T47D (cell line): ENCODE measurements at regions not wholly inside any gene's neighbourhood (a gene's known extent, or its start where the extent isn't known, plus 50 kb on each side); places are given as distances from the start of the nearest gene placed in this dataset.
"Not testable (repeated sequence)": the region's sequence is repeated elsewhere in the genome, so short reads cannot be mapped to it uniquely, and the experiment has no call there.

Source experiments
- DNase-seq, 2 experiments: peaks; one replicate each; pipeline versions ENCODE4 v3.0.0 to v3.0.0-alpha.2; 2011 to 2012; ENCODE audit warnings: low read depth in 1 of 2, low spot score in 1 of 2
- JUND ChIP-seq: IDR thresholded peaks from 2 replicates; pipeline ENCODE4 v1.6.1; 2012; ENCODE audit warnings: low read depth
- in situ Hi-C: cut with HindIII; loops from 2 replicates; pipeline ENCODE4 v1.10.0; 2016; ENCODE audit warnings: low sequenced_read_pairs, low pct_unique_long_range_greater_than_20kb

DNA sequence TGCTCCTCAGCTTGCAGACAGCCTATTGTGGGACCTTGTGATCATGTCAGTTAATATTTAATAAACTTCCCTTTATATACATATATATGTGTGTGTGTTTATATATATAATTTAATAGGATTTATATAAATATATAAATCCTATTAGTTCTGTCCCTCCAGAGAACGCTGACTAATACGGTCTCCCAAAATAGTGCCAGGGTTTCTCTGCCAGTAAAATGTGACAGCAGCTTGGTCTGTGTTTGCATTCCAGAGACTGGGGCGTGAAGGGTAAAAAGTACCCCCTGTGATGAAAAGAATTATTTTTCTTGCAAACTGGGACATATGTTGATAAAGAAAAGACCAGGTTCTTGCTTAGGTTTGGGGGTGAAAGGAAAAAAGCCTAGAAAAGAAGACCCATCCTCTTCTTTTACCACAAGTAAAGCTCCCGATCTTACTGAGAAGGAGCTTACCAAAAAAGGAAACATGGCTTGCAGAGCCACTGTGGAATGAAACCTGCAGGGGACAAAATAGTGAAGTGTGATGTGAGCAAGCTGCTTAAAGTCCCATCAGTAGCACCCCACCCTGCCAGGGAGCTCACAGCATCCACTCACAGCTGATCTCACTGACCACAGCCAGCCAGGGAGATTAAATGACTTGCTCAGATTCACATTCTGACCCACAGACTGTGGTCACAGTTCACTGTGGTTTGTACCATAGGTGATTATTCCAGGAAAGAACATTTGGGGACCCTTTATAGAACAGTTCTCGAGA is 110.9 kb upstream of the RMP24 start:
- in situ Hi-C loops: no loop called here
- no peak for TF ChIP-seq JUND
- no peak for DNase-seq

DNA sequence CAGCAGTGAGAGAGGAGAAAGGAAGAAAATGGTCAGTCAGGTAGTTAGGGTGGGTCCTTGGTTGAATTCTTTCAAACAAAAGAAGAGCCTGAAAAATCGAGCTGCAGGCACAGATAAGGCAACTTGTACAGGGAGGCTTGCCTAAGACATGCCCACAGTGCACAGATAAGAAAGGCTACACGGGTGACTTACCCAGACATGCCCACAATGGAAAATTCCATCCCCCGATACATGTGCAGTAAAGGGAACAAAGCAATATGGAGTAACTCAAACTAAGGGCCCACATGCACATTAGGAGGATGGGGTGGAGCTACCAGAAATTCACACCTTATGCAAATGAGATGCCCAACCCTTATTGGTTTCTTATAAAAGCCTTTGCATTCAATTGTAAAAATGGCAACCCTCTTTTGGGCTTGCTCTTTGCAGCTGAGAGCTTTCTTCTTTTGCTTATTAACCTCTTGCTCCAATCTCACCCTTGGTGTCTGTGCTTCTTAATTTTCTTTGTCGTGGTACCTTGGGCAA is 110.3 kb upstream of the RMP24 start:
- in situ Hi-C loops: no loop called here
- DNase-seq: no peak
- TF ChIP-seq JUND: no peak

DNA sequence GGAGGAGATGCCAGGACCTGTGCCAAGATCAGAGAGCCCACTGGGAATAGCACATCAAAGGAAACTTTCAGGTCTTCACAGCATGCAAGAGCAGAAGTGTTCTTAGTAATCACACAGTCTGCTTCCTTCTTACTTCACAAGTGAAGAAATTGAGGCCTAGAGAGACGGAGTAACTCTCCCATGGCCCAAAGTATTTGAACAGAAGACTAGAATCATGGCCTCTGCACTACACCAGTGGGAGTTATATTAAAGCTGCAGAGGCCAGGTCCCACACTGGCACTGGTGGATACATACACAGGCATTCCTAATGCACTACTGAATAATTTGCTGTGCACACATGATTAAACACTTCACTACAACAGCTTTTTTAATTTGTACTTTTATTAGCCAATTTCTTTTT is 107.6 kb upstream of the RMP24 start:
- TF ChIP-seq JUND: no peak
- in situ Hi-C loops: no loop called here

DNA sequence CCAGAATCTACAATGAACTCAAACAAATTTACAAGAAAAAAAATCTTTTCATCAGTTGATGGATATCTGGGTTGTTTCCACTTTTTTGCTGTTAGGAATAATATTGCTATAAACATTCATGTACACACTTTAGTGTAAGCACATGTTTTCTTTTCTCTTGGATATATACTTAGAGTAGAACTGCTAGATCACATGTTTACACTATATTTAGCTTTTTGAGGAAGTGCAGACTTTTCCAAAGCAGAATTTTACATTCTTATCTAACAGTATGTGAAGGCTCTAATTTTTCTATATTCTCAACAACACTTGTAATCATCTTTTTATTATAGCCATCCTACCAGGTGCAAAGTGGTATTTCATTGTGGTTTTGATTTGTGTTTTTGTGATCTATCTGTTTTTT is 103.6 kb upstream of the RMP24 start:
- no peak for DNase-seq
- in situ Hi-C loops: no loop called here
- TF ChIP-seq JUND: no peak

More for the DNA sequence above, 107.6 kb upstream of the RMP24 start:
- DNase-seq: no peak

DNA sequence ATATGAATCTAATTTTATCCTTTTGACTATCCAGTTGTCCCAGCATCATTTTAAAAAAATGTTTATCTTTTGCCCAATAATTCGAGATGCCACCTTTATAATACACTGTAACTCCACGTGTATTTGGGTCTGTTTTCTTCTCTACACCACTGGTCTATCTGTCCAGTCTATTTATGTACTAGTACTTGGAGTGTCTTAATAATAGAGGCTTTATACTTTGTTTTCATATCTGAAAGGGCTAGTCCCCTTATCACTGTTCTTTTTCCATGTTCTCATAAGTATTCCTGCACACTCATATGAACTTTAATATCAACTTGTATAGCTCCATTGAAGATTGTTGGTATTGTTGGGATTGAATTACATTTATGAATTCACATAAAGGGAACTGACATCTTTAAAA is 101.1 kb upstream of the RMP24 start:
- in situ Hi-C loops: no loop called here
- TF ChIP-seq JUND: no peak
- DNase-seq: no peak

DNA sequence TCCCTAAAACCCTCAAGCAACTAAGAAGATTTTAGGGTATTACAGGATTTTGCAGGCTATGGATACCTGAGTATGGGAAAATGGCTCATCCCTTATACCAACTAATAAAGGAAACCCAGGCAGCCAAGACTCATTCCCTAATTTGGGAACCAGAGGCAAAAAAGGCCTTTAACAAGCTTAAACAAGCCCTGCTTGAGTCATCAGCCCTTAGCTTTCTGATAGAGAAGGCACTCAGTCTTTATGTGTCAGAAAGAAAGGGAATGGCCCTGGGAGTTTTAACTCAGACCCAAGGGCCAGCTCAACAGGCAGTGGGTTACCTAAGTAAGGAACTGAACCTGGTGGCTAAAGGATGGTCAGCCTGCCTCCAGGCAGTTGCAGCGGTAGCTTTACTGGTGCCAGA is 96.9 kb upstream of the RMP24 start:
- in situ Hi-C loops: no loop called here
- no peak for TF ChIP-seq JUND
- no peak for DNase-seq

DNA sequence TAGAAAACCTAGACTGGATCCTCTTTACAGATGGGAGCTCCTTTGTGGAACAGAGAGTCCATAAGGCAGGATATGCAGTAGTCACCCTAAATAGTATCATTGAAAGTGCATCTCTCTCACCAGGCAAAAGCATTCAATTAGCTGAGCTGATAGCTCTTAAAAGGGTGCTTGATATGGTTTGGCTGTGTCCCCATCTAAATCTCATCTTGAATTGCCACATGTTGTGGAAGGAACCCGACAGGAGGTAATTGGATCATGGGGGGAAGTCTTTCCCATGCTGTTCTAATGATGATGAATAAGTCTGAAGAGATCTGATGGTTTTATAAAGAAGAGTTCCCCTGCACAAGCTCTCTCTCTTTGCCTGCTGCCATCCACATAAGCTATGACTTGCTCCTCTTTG is 96.2 kb upstream of the RMP24 start:
- no peak for DNase-seq
- no peak for TF ChIP-seq JUND
- in situ Hi-C loops: no loop called here

DNA sequence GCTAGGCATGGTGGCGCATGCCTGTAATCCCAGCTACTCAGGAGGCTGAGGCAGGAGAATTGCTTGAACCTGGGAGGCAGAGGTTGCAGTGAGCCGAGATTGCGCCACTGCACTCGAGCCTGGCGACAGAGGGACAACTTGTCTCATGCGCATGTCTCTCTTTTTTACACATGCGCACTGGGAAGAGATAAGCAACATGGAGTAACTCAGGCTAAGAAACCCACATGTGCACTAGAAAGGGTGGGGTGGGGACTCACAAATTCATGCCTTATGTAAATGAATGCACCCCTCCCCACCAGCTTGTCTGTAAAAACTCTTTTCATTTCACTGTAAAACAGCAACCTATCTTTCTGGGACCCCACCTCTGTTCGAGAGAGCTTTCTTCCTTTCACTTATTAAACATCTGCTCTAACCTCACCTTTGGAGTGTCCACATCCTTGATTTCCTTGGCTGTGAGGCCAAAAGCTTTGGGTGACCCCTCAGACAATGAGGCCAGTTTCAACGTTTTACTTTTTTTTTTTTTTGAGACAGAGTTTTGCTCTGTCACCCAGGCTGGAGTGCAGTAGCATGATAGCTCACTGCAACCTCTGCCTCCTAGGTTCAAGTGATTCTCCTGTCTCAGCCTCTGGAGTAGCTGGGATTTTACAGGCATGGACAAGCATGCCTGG is 91.6 kb upstream of the RMP24 start:
- no peak for TF ChIP-seq JUND
- DNase-seq: no peak
- in situ Hi-C loops: no loop called here

DNA sequence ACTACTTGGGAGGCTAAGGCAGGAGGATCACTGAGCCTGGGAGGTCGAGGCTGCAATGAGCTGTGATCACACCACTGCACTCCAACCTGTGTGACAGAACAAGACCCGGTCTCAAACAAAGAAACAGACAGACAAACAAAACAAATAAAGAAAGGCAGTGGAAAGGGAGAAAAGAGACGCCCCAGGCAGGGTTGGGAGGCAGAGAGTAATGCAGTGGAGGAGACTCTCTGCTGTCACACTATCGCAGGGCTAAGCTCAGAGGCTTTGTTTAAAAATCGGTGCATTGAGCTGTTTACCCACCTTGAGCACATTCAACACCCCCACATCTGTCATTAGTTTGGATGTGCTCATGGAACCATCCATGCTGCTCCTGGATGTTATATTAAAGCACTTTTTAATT is 84.2 kb upstream of the RMP24 start:
- no peak for TF ChIP-seq JUND
- DNase-seq: no peak
- in situ Hi-C loops: no loop called here

DNA sequence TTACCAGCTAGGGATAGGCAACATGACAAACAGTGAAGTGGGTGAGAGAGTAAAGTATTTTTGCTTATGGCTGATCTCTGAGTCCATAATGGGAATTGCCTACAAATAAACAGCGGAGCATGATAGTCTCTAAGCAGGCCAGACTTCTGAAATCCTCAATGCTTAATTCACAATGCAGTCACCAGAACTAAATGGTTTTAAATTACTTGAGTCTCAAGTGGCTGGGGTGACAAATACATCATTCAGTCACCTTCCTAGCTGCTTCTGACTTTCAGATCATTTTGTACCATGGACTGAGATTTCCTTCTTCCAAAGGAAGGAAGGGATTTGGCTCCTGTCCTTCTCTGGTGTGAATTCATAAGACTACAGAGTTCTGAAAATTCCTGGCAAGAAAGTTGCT is 82.8 kb upstream of the RMP24 start:
- DNase-seq: no peak
- in situ Hi-C loops: no loop called here
- no peak for TF ChIP-seq JUND

DNA sequence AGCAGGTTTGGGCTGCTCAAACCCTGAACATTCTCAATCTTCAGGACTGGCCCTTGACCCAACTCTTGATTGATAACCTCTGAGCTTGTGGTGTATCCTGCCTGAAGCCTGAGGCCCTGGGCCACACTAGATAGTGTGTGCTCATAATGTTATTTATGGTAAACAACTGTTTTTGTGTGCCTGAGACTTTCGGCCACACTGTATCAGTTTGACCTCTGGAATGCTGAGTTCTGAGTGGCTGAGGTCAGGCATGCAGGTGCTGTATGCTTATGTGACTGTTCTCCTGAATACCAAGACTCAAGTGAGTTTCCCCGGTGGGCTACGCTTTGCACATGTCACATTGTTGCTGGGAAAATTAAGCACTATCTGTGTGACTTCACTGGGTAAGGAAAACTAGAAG is 82.2 kb upstream of the RMP24 start:
- TF ChIP-seq JUND: no peak
- no peak for DNase-seq
- in situ Hi-C loops: no loop called here

DNA sequence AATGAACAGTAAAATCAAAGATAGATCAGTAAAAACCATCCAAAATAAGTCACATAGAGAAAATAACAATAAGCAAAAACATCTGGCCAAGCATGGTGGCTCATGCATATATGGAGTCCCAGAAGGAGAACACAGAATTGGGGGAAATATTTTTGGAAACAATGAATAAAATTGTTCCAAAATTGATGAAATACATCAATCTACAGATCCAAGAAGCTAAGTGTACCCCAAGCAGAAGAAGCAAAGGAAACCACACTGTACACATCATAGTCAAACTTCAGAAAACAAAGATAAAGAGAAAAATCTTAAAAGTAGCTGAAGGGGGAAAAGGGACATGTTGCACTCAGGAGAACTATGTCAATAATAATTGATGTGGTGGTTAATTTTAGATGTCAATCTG is 80.4 kb upstream of the RMP24 start:
- TF ChIP-seq JUND: no peak
- in situ Hi-C loops: no loop called here
- no peak for DNase-seq

DNA sequence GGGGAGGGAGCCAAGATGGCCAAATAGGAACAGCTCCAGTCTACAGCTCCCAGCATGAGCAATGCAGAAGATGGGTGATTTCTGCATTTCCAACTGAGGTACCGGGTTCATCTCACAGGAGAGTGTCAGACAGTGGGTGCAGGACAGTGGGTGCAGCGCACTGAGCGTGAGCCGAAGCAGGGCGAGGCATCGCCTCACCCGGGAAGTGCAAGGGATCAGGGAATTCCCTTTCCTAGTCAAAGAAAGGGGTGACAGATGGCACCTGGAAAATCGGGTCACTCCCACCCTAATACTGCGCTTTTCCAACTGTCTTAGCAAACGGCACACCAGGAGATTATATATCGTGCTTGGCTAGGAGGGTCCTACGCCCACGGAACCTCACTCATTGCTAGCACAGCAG is 75.0 kb upstream of the RMP24 start:
- in situ Hi-C loops, DNase-seq: not testable (repeated sequence)
